Stimulated activated CD8-positive, alpha-beta memory T cell treated with anti-CD3 and anti-CD28 coated beads, Interleukin-4, amount 100 ng/mL, for 24 hours (primary cell): ENCODE measurements at regions not wholly inside any gene's neighbourhood (a gene's known extent, or its start where the extent isn't known, plus 50 kb on each side); places are given as distances from the start of the nearest gene placed in this dataset.
"Not testable (repeated sequence)": the region's sequence is repeated elsewhere in the genome, so short reads cannot be mapped to it uniquely, and the experiment has no call there.

Experiments
- DNase-seq: peaks from one replicate; pipeline ENCODE4 v3.0.0-alpha.2; 2020; ENCODE audit warnings: low read depth

- DNase-seq = no peak
These were observed 581.0 kb downstream of the UQCRFS1 start for GRCh38 chr19:28631961-28632360.

DNA sequence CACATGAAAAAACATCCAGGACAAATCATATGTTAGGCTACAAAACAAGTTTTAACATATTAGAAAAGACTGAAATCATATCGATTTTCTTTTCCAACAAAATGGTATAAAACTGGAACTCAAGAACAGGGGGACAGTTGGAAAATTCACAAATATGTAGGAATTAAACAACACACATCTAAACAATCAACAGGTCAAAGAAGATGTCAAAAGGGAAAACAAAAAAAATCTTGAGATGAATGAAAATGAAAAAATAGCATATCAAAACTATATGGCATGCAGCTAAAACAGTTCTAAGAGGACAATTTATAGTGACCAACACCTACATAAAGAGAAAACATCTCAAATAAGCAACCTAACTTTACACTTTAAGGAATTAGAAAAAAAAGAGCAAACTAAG lies 585.3 kb downstream of the UQCRFS1 start:
- DNase-seq = no peak

DNA sequence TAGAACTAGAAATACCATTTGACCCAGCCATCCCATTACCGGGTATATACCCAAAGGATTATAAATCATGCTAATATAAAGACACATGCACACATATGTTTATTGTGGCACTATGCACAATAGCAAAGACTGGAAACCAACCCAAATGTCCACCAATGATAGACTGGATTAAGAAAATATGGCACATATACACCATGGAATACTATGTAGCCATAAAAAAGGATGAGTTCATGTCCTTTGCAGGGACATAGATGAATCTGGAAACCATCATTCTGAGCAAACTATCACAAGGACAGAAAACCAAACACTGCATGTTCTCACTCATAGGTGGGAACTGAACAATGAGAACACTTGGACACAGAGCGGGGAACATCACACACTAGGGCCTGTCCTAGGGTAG lies 586.5 kb downstream of the UQCRFS1 start:
- not testable (repeated sequence) for DNase-seq

DNA sequence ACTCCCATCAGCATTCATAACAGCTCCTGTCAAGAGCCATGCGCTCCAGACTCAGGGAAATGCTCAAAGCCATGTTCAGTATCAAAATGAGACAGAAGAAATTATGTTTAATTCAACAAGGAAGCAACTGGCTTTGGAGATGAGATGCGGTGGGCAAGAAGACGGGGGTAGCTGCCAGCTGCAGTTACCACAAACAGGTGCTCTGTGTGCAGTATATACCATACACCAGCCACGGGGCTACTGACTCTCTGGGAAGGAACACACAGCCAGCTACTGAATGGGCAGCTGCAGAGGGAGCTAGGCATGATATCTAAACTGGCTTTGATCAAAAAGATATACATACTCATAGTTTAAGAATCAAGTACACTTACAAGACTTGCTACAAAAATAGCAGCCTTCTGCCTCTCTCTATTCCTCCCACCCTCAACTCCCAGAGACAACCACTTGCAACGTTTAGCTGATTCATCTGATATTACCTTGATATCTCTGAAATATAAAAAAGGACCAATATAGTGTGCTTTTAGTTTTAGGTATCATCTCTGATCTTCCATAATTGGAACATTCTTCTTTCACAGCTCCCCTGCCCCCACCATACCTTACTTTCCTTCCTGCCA lies 593.0 kb downstream of the UQCRFS1 start:
- no peak for DNase-seq

- no peak for DNase-seq
These were observed 594.4 kb downstream of the UQCRFS1 start for GRCh38 chr19:28618504-28618903.

DNA sequence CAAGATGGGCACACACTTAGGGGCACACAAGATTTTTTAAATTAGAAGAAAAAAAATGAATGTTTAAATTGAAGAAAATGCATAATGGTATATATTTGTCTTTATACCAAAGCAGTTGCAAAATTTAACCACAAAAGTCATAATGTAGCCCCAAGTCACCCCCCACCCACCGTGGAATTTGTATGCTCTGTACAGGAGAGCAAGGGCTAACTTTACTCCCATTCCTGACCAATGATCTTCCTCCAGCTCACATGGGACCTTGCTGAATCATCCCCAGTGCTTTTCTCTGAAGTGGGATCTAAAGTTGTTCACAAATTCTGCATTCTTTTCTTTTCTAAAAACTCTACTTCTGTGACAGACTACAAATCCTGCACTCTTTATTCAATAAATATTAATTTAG lies 597.0 kb downstream of the UQCRFS1 start:
- no peak for DNase-seq

- no peak for DNase-seq
These were observed 597.4 kb downstream of the UQCRFS1 start for GRCh38 chr19:28615546-28615916.

- no peak for DNase-seq
These were observed 598.1 kb downstream of the UQCRFS1 start for GRCh38 chr19:28614634-28615545.

- no peak for DNase-seq
These were observed 600.6 kb downstream of the UQCRFS1 start for GRCh38 chr19:28612275-28612769.

DNA sequence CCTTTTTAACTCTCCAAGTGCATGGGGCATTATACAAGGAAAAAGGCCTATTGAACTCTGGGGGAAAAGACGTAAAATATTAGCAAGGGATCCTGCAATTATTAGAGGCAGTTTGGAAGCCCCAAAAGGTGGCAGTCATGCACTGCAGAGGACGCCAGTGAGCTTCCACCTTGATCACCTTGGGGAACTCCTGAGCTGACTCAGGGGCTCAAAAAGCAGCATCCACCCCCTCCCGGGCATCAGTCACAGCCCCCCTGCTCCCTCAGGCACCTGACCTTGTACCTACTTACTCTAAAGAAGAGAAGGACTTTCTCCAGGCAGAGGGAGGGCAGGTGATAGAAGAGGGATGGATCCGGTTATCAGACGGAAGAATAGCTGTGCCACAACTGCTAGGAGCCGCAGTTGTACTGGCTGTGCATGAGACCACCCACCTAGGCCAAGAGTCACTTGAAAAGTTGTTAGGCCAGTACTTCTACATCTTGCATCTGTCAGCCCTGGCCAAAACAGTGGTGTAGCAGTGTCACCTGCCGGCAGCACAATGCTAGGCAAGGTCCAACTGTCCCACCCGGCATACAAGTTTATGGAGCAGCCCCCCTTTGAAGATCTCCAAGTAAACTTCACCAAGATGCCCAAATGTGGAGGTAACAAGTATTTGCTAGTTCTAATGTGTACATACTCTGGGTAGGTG lies 601.6 kb downstream of the UQCRFS1 start:
- not testable (repeated sequence) for DNase-seq

- DNase-seq = no peak
These were observed 602.2 kb downstream of the UQCRFS1 start for GRCh38 chr19:28610731-28611130.

- no peak for DNase-seq
These were observed 603.0 kb downstream of the UQCRFS1 start for GRCh38 chr19:28609944-28610343.

DNA sequence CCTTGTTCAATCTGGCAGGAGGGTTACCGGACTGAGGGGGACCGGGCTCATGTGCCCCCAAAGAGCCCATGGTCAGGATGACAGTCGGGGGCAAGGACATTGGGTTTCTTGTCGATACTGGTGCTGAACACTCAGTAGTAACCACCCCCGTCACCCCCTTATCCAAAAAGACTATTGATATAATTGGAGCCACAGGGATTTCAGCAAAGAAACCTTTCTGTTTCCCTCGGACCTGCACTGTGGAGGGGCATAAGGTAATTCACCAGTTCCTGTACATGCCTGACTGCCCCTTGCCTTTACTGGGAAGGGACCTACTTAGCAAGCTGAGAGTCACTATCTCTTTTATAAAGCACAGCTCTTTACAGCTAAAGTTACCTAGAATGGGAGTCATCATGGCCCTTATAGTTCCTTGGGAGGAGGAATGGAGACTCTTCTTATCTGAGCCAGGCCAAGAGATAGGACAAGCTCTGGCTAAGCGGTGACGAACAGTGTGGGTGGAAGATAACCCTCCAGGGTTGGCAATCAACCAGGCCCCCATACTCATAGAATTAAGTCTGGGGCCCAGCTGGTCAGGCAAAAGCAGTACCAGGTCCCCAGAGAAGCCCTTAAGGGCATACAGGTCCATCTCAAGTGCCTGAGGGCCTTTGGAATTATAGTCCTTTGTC lies 603.7 kb downstream of the UQCRFS1 start:
- DNase-seq = no peak

DNA sequence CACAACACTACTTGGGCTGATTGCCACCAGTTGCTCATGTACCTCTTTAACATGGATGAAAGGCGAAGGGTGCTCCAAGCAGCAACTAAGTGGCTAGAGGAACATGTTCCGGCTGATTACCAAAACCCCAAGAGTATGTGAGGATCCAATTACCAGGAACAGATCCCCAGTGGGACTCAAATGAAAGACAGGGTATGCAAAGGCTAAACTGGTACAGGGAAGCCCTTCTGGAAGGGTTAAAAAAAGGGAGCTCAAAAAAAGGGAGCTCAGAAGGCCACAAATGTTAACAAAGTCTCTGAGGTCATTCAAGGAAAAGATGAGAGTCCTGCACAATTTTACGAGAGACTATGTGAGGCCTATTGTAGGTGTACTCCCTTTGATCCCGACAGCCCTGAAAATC lies 604.7 kb downstream of the UQCRFS1 start:
- DNase-seq = no peak

DNA sequence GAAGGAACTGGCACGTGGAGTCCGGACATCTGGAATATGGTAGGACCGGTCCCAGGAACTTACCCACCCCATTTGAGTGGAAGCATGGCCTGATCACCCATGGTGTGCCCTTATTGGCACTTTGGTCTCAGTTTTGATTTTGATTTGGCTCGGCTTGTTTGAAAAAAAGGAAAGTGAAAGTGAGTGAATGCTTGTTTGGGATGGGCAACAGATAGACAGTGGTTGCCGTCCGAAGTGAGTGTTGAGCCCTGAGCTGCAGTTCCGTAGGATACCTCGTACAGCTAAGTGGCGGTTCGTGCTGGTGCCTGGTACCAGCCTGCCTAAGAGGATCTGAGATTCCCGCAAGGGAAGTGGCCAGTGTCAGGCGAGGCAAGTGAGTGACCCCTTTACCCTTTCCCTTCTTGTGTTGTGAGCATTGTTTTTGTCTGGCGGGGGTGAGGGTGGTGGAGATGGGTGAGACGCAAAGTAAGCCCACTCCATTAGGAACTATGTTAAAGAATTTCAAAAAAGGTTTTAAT lies 605.8 kb downstream of the UQCRFS1 start:
- no peak for DNase-seq

DNA sequence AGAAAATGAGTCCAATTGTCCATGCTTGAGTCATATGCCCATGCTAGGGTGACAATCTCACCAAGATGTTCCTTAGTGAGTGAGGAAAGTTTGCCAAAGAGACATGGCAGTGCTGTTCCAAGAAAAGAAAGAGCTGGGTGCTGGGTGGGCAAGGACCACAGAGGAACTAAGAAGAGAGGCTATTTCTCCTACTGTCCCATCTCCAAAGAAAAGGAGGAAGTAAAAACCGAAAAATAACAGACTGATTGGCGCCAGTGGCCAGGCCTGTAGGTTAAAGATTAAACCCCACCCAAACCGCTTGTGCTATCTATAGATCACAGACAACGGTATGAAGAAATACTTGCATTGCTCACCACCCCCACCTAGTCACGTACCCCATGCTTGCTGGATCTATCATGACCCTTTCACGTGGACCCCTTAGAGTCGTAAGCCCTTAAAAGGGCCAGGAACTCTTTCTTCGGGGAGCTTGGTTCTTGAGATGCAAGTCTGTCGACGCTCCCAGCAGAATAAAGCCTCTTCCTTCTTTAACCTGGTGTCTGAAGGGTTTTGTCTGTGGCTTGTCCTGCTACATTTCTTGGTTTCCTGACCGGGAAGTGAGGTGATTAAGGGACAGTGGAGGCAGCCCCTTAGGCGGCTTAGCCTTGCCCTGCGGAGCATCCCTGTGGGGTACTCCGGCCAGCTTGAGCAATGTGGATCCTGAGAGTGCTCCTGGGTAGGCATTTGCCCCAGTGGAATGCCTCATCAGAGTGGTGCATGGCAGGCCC lies 606.5 kb downstream of the UQCRFS1 start:
- DNase-seq = no peak

DNA sequence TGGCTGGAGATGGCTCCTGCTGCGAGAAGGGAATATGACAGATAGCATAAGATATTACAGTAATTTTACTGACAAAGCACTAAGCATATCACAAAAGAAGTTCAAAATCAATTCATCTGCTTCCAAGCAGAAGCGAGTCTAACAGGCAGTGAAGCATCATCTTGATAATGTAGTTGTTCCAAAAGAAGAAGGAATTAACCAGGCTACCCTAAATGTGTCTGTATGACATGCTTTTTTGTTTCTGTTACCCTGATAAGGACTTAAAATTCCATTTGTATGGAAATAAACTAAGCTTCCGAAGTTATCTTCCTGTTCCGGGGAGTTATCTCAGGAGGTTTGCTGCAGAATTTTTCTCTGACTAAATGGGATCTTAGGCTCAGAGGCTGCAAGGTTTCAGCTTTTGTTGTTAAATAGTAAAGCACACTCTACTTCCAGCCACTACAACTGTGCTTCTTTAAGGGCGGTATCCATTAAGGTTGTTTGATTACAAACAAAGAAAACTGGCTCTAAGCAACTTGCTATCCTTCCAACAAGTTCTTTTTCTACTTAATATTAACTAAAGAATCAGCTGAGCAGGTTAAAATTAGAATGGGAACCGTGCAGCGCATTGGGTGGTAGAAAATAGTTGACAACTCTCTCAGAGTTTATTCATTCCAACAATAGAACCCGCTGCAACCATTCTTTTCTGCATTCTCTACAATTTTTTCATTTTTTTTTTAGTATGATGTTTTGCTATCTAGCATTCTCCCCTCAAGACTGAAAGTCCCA lies 607.3 kb downstream of the UQCRFS1 start:
- no peak for DNase-seq

DNA sequence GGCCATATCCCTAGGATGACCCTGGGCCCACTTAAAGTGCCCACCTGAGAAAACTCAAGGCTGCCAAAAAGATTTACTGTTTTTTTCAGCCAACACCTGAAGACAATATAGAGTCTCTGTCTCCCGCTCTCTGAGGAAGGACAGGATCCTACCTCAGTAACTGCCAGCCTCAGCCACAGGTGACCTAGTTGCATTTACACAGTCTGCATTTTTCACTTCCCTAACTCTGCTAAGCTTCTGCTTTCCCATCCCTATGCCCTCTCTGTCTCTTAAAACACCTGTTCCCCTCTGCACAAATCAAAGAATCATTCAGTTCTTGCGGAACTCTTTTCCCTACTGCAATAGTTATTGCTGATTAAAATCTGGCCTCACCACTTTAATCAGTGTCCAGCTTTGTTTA lies 609.5 kb downstream of the UQCRFS1 start:
- no peak for DNase-seq

DNA sequence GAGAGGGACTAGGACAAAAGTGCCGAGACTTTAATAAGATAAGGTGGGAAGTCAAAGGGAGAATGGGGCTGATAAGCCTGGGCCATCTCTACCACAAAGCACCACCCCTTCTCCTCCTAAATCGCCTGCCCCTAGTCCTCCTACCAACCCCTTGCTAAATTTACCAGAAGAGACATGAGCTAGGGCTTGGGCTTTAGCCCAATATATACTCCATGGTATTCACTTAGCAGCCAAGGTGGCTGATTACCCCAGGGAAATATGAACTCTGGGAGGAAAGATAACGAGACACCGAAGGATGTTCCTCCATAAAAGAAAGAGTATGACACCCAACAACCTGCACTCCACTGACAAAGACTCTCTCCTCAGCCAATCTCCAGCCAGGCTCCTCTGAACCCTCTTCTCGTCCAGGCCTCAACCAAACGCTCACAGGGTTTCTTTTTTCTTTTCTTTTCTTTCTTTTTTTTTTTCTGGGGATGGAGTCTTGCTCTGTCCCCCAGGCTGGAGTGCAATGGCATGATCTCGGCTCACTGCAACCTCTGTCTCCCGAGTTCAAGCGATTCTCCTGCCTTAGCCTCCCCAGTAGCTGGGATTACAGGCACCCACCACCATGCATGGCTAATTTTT lies 610.2 kb downstream of the UQCRFS1 start:
- DNase-seq = no peak
